HG03280 (cell line): ENCODE measurements at regions not wholly inside any gene's neighbourhood (a gene's known extent, or its start where the extent isn't known, plus 50 kb on each side); places are given as distances from the start of the nearest gene placed in this dataset.
A peak's percentile ranks its signal among the peaks of the same experiment; 100 is the strongest.
"Not testable (repeated sequence)": the region's sequence is repeated elsewhere in the genome, so short reads cannot be mapped to it uniquely, and the experiment has no call there.

ENCODE experiments used
- ATAC-seq: cut with Tn5 transposase; IDR thresholded peaks from one replicate; pipeline ENCODE4 v1.9.1; 2021; ENCODE audit warnings: mild to moderate bottlenecking, moderate library complexity; ENCODE audit not compliant: unreplicated experiment

- ATAC-seq, result no peak
These were observed 503.2 kb upstream of the CAMK1G start for GRCh38 chr1:209080170-209080781.

- peak; percentile 79 for ATAC-seq
These were observed 496.9 kb upstream of the CAMK1G start for GRCh38 chr1:209086486-209087192.

GRCh38 chr1:209094384-209094783 is 489.1 kb upstream of the CAMK1G start:
- ATAC-seq, result no peak

- no peak for ATAC-seq
These were observed 487.6 kb upstream of the CAMK1G start for GRCh38 chr1:209095627-209096595.

- no peak for ATAC-seq
These were observed 483.1 kb upstream of the CAMK1G start for GRCh38 chr1:209100460-209100859.

GRCh38 chr1:209101106-209101505 is 482.4 kb upstream of the CAMK1G start:
- ATAC-seq, result no peak

- ATAC-seq, result no peak
These were observed 481.4 kb upstream of the CAMK1G start for GRCh38 chr1:209102120-209102519.

GRCh38 chr1:209102531-209102930 is 481.0 kb upstream of the CAMK1G start:
- no peak for ATAC-seq

- peak; percentile 51 for ATAC-seq
These were observed 480.4 kb upstream of the CAMK1G start for GRCh38 chr1:209103092-209103491.

- no peak for ATAC-seq
These were observed 478.9 kb upstream of the CAMK1G start for GRCh38 chr1:209104646-209105045.

GRCh38 chr1:209105701-209106100 is 477.8 kb upstream of the CAMK1G start:
- no peak for ATAC-seq

- ATAC-seq, result no peak
These were observed 477.2 kb upstream of the CAMK1G start for GRCh38 chr1:209106237-209106741.

GRCh38 chr1:209106861-209107260 is 476.7 kb upstream of the CAMK1G start:
- no peak for ATAC-seq

- peak; percentile 67 for ATAC-seq
These were observed 476.0 kb upstream of the CAMK1G start for GRCh38 chr1:209107535-209107934.

- ATAC-seq, result no peak
These were observed 474.3 kb upstream of the CAMK1G start for GRCh38 chr1:209109001-209109785.

- ATAC-seq, result no peak
These were observed 470.0 kb upstream of the CAMK1G start for GRCh38 chr1:209113521-209113920.

GRCh38 chr1:209116705-209117104 is 466.8 kb upstream of the CAMK1G start:
- no peak for ATAC-seq

GRCh38 chr1:209123601-209124000 is 459.9 kb upstream of the CAMK1G start:
- ATAC-seq, result no peak

- not testable (repeated sequence) for ATAC-seq
These were observed 454.4 kb upstream of the CAMK1G start for GRCh38 chr1:209129091-209129490.

GRCh38 chr1:209130886-209131285 is 452.6 kb upstream of the CAMK1G start:
- ATAC-seq, result no peak
